ENCODE measurements at regions not wholly inside any gene's neighbourhood (a gene's known extent, or its start where the extent isn't known, plus 50 kb on each side); places are given as distances from the start of the nearest gene placed in this dataset.

DNA sequence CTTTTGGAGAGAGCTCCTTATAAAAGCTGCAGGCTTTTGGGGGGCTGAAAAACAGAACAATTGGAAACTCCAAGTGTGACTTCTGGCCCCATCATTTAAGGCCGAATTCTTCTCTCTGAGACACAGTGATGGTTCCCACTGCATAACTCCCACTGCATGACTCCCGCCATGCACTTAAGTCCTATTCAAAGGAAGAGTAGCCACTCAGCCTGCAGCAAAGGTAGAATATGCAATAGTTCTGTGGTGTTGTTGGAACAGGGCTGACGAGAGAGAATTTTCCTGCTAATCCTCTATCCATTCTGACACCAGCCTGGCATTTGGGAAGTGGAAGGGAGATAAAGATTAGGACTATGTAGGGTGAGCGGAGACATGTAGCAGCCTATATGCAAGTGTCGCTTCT is 185.6 kb upstream of the ZNF462 start:
- TF ChIP-seq EZH2 (IDR thresholded peaks at IDR 0.05; ENCODE audit: insufficient read depth, poor library complexity, severe bottlenecking) (no peak), EZH2phosphoT487 (IDR thresholded peaks at IDR 0.05; ENCODE audit: insufficient read depth, low read depth) (no peak)
